NCI-H187 (cell line): ENCODE measurements at regions not wholly inside any gene's neighbourhood (a gene's known extent, or its start where the extent isn't known, plus 50 kb on each side); places are given as distances from the start of the nearest gene placed in this dataset.

Experiments used
- DNase-seq, 2 experiments: peaks; one replicate each; lab custom pipeline; 2025; lab: John Stamatoyannopoulos, UW

- no peak for DNase-seq
Measured at GRCh38 chr12:16681196-16681595, 75.2 kb upstream of the LMO3 start.

- DNase-seq: no peak
Measured at GRCh38 chr12:16675438-16675837, 69.5 kb upstream of the LMO3 start.

- DNase-seq: no peak
Measured at GRCh38 chr12:16674885-16675284, 68.9 kb upstream of the LMO3 start.

- DNase-seq: no peak
Measured at GRCh38 chr12:16670456-16671050, 64.6 kb upstream of the LMO3 start.

GRCh38 chr12:16669756-16670155, 63.8 kb upstream of the LMO3 start:
- no peak for DNase-seq

GRCh38 chr12:16668198-16668597, 62.2 kb upstream of the LMO3 start:
- DNase-seq: no peak

GRCh38 chr12:16658699-16659098, 52.7 kb upstream of the LMO3 start:
- no peak for DNase-seq
